ENCODE measurements at regions not wholly inside any gene's neighbourhood (a gene's known extent, or its start where the extent isn't known, plus 50 kb on each side); places are given as distances from the start of the nearest gene placed in this dataset.
A peak's percentile ranks its signal among the peaks of the same experiment; 100 is the strongest.

- intact Hi-C loops (cut with DNase I), result no loop called here
Measured at GRCh38 chr21:41602531-41602930, 94.6 kb upstream of the TMPRSS2 start.

DNA sequence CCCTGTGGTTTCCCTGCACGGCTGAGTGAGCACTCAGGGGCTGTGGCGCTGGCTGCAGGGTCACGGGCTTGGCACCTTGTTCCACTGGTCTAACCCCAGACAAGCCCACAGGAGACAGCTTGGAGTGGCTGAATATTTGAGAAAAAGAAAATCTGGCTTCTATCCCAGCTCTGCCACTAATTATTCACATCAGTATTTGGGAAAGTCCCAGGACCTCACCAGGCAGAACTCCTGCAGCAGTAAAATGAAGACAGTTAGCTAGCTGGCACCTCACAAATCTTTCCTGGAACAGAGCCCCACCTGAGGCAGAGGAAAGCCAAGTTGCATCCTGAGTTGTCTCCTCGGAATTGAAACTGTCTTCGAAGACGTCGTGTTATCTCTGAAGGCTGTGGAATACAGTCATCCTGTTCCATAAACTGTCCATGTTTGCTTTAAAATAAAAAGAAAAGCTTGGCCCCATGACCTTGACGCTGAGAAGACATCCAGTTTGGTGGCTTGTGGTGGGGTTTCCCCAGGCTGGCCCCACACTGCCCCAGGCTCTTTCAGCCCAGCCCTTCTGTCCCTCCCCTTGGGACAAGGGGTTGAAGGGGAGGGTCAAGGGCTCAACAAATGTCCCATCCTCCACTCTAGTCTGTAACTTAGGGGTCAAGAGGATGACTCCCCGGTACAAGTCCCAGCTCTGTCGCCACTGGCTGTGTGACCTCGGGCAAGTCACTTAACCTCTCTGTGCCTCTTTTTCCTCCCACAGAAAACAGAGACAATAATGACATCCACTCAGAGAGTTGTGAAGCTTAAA is 93.8 kb upstream of the TMPRSS2 start:
- intact Hi-C loops (cut with DNase I), result no loop called here
- peak; percentile 70 to 77 for DNase-seq
- no peak for TF ChIP-seq POLR2A (IDR thresholded peaks at IDR 0.05)
- TF ChIP-seq, protein P1, sequence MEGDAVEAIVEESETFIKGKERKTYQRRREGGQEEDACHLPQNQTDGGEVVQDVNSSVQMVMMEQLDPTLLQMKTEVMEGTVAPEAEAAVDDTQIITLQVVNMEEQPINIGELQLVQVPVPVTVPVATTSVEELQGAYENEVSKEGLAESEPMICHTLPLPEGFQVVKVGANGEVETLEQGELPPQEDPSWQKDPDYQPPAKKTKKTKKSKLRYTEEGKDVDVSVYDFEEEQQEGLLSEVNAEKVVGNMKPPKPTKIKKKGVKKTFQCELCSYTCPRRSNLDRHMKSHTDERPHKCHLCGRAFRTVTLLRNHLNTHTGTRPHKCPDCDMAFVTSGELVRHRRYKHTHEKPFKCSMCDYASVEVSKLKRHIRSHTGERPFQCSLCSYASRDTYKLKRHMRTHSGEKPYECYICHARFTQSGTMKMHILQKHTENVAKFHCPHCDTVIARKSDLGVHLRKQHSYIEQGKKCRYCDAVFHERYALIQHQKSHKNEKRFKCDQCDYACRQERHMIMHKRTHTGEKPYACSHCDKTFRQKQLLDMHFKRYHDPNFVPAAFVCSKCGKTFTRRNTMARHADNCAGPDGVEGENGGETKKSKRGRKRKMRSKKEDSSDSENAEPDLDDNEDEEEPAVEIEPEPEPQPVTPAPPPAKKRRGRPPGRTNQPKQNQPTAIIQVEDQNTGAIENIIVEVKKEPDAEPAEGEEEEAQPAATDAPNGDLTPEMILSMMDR (IDR thresholded peaks at IDR 0.05), result no peak
- Histone ChIP-seq H3K4me3 (replicated peaks in 1 of 3) (no peak overlapping the region), H3K36me3 (no peaks in the 10 kb centered on the region), H3K9me3 (no peaks in the 10 kb centered on the region), H3K4me1 (peaks cover 35 to 45% of the 10 kb centered on the region in 2 donors), H3K27ac (peak overlapping the region; percentile 59 to 84 (median 75)), H3K27me3 (no peaks in the 10 kb centered on the region)
- WGBS, 2 donors, result 33 to 41% methylated on average over 10 to 11 of the region's 11 CpGs

More at GRCh38 chr21:41602531-41602930, 94.6 kb upstream of the TMPRSS2 start:
- H3K27me3 ChIP-seq, result no peaks in the 10 kb centered on the region
- 72 to 78% methylated on average over 14 of the region's 14 CpGs for WGBS, 2 donors
- H3K27ac ChIP-seq, result peak overlapping the region in 2 of 3 donors; percentile 75 to 84
- no peaks in the 10 kb centered on the region for H3K9me3 ChIP-seq
- H3K4me1 ChIP-seq, result peaks cover 35 to 45% of the 10 kb centered on the region in 2 donors
- no peaks in the 10 kb centered on the region for H3K36me3 ChIP-seq
- DNase-seq, result no peak
- no peak for TF ChIP-seq POLR2A (IDR thresholded peaks at IDR 0.05)
- TF ChIP-seq, protein P1 (IDR thresholded peaks at IDR 0.05), result no peak
- H3K4me3 ChIP-seq (replicated peaks in 1 of 3), result no peak overlapping the region

- Histone ChIP-seq H3K4me3 (replicated peaks in 1 of 3) (no peak overlapping the region), H3K36me3 (no peaks in the 10 kb centered on the region), H3K27me3 (no peaks in the 10 kb centered on the region), H3K4me1 (peaks cover 35 to 45% of the 10 kb centered on the region in 2 donors), H3K9me3 (no peaks in the 10 kb centered on the region), H3K27ac (peak overlapping the region; percentile 59 to 84 (median 75))
- no peak for TF ChIP-seq POLR2A (IDR thresholded peaks at IDR 0.05)
- TF ChIP-seq, protein P1 (IDR thresholded peaks at IDR 0.05), result no peak
- intact Hi-C loops (cut with DNase I), result no loop called here
- WGBS, 2 donors, result 79 to 84% methylated on average over 7 to 9 of the region's 10 CpGs
- DNase-seq, result no peak
Measured at GRCh38 chr21:41600961-41601572, 93.1 kb upstream of the TMPRSS2 start.

DNA sequence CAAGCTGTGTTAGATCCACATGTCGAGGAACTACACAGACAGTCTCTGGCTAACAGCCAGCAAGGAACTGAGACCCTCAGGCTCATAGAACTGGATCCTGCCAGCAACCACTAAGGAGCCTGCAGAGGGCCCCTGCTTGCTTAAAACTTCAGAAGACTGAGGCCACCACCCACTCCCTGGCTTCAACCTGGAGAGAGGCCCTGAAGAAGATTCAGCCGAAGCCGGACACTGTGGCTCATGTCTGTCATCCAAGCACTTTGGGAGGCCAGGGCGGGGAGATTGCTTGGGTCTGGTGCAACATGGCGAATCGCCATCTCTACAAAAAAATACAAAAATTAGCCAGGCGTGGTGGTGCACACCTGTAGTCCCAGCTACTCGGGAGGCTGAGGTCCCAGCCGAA is 92.6 kb upstream of the TMPRSS2 start:
- DNase-seq, result no peak
- no peaks in the 10 kb centered on the region for H3K27me3 ChIP-seq
- H3K27ac ChIP-seq, result peak overlapping the region; percentile 20 to 84 (median 75)
- no peaks in the 10 kb centered on the region for H3K9me3 ChIP-seq
- no peaks in the 10 kb centered on the region for H3K36me3 ChIP-seq
- TF ChIP-seq, protein P1 (IDR thresholded peaks at IDR 0.05), result no peak
- TF ChIP-seq POLR2A (IDR thresholded peaks at IDR 0.05), result no peak
- H3K4me1 ChIP-seq, result peaks cover 35 to 45% of the 10 kb centered on the region in 2 donors
- intact Hi-C loops (cut with DNase I), result no loop called here
- no peak overlapping the region for H3K4me3 ChIP-seq (replicated peaks in 1 of 3)
- WGBS, 2 donors, result 88 to 94% methylated on average over 8 to 9 of the region's 9 CpGs

DNA sequence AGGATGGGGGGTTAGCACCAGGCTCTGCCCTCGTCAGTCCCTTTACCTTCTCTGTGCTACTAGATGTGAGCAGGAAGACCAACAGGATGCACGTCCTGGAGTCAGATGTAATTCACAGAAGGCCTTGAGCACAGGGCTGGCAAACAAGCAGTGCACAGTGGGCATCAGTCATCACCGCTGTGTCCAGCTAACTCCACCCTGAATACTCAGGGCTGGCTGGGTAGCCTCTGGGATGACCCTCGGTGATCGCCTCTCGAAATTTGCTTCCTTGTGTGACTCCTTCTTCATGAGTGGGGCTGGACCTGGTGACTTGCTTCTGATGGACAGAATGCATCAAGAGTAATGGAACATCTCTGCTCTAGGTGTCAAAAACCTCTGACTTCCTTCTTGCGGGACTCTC is 92.2 kb upstream of the TMPRSS2 start:
- no peak for DNase-seq

More for the DNA sequence above, 92.2 kb upstream of the TMPRSS2 start:
- Histone ChIP-seq H3K27ac (peak overlapping the region in 2 of 3 donors; percentile 80 to 84), H3K27me3 (no peaks in the 10 kb centered on the region), H3K4me3 (replicated peaks in 1 of 3) (no peak overlapping the region), H3K4me1 (peaks cover 35 to 45% of the 10 kb centered on the region in 2 donors), H3K36me3 (no peaks in the 10 kb centered on the region), H3K9me3 (no peaks in the 10 kb centered on the region)
- WGBS, 2 donors, result 92 to 94% methylated on average over 7 of the region's 7 CpGs
- intact Hi-C loops (cut with DNase I), result no loop called here
- no peak for TF ChIP-seq POLR2A (IDR thresholded peaks at IDR 0.05)
- TF ChIP-seq, protein P1 (IDR thresholded peaks at IDR 0.05), result no peak

All from thyroid gland (tissue), 4 donors.